Muscle layer of duodenum (tissue), 2 donors: ENCODE measurements at regions not wholly inside any gene's neighbourhood (a gene's known extent, or its start where the extent isn't known, plus 50 kb on each side); places are given as distances from the start of the nearest gene placed in this dataset.
"Not testable (repeated sequence)": the region's sequence is repeated elsewhere in the genome, so short reads cannot be mapped to it uniquely, and the experiment has no call there.

ENCODE experiments used
- H3K27ac ChIP-seq: one replicate; pipeline ENCODE4 v1.7.0; 2013; ENCODE audit warnings: mild to moderate bottlenecking, low read length
- H3K27me3 ChIP-seq: one replicate; pipeline ENCODE4 v1.7.0; 2013; ENCODE audit warnings: low read depth, mild to moderate bottlenecking, control low read depth, low read length
- H3K36me3 ChIP-seq, 2 donors: one replicate each; pipeline ENCODE4 v1.7.0; 2013; ENCODE audit warnings: low read length in 2 of 2, control low read depth in 1 of 2, mild to moderate bottlenecking in 1 of 2; ENCODE audit not compliant: insufficient read depth in 2 of 2, control insufficient read depth in 1 of 2
- H3K4me1 ChIP-seq, 2 donors: one replicate each; pipeline ENCODE4 v1.7.0; 2013; ENCODE audit warnings: low read length in 2 of 2, mild to moderate bottlenecking in 2 of 2, control low read depth in 1 of 2, moderate library complexity in 1 of 2; ENCODE audit not compliant: insufficient read depth in 2 of 2, control insufficient read depth in 1 of 2
- H3K4me3 ChIP-seq, 2 donors: one replicate each; pipeline ENCODE4 v1.7.0; 2013; ENCODE audit warnings: low read length in 2 of 2, low read depth in 1 of 2, mild to moderate bottlenecking in 1 of 2
- H3K9me3 ChIP-seq, 2 donors: one replicate each; pipeline ENCODE4 v1.7.0; 2013; ENCODE audit warnings: low read length in 2 of 2, control low read depth in 1 of 2, mild to moderate bottlenecking in 1 of 2; ENCODE audit not compliant: control insufficient read depth in 1 of 2
- donor health status: healthy.

- not testable (repeated sequence) for H3K27ac ChIP-seq, H3K27me3 ChIP-seq, H3K4me3 ChIP-seq, H3K9me3 ChIP-seq, H3K4me1 ChIP-seq, H3K36me3 ChIP-seq
Measured at GRCh38 chr7:91405873-91406272, 141.6 kb downstream of the FZD1 start.

- Histone ChIP-seq H3K9me3 (peaks cover 0 to 1% of the 10 kb centered on the region in 2 donors), H3K36me3 (no peaks in the 10 kb centered on the region), H3K4me1 (no peaks in the 10 kb centered on the region), H3K27ac (no peak overlapping the region), H3K4me3 (no peak overlapping the region), H3K27me3 (no peaks in the 10 kb centered on the region)
Measured at GRCh38 chr7:91407942-91408341, 143.7 kb downstream of the FZD1 start.

GRCh38 chr7:91408388-91409154 is 144.3 kb downstream of the FZD1 start:
- H3K27ac ChIP-seq, result no peak overlapping the region
- H3K9me3 ChIP-seq, result no peaks in the 10 kb centered on the region
- no peak overlapping the region for H3K4me3 ChIP-seq
- H3K27me3 ChIP-seq, result no peaks in the 10 kb centered on the region
- H3K4me1 ChIP-seq, result no peaks in the 10 kb centered on the region
- H3K36me3 ChIP-seq, result no peaks in the 10 kb centered on the region

GRCh38 chr7:91411060-91411459 is 146.8 kb downstream of the FZD1 start:
- H3K4me3 ChIP-seq, result no peak overlapping the region
- H3K36me3 ChIP-seq, result no peaks in the 10 kb centered on the region
- H3K27me3 ChIP-seq, result no peaks in the 10 kb centered on the region
- H3K4me1 ChIP-seq, result no peaks in the 10 kb centered on the region
- H3K9me3 ChIP-seq, result no peaks in the 10 kb centered on the region
- H3K27ac ChIP-seq, result no peak overlapping the region

GRCh38 chr7:91412298-91412697 is 148.1 kb downstream of the FZD1 start:
- no peaks in the 10 kb centered on the region for H3K9me3 ChIP-seq
- no peaks in the 10 kb centered on the region for H3K36me3 ChIP-seq
- no peaks in the 10 kb centered on the region for H3K4me1 ChIP-seq
- no peak overlapping the region for H3K4me3 ChIP-seq
- no peaks in the 10 kb centered on the region for H3K27me3 ChIP-seq
- no peak overlapping the region for H3K27ac ChIP-seq

GRCh38 chr7:91414734-91415133 is 150.5 kb downstream of the FZD1 start:
- H3K27me3 ChIP-seq, result no peaks in the 10 kb centered on the region
- H3K4me1 ChIP-seq, result no peaks in the 10 kb centered on the region
- H3K27ac ChIP-seq, result no peak overlapping the region
- H3K36me3 ChIP-seq, result no peaks in the 10 kb centered on the region
- H3K9me3 ChIP-seq, result no peaks in the 10 kb centered on the region
- H3K4me3 ChIP-seq, result no peak overlapping the region

DNA sequence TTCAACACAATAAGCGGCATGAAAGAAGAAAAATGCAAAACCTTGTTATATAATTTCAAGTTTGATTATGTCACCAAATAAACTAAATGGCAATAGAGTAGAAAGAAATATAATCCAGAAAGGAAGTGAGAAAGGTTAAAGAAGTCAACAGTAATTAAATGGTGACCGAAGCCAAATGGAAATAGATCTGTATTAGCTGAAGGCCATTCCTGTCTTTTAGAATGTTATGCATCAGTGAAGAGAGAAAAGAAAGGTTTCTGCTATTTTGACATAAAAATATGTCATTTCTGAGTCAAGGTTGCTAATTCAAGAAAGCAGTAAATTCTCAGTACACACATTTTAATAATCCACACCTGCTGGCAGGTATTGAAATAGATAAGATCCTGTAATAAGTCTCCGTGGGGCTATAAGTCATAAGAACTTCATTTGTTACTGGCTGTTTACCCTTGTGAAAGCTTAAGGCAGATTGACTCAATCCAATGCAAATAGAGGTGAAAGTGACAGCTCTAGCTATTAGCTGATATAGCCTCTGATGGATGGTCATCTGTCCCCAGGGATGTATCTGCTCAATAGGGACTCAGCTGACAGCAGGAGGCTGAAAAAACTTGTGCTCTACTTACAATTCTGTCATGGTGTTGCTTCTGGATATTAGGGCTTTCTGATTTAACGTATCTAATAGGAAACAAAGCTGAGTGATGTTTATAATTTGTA is 152.1 kb downstream of the FZD1 start:
- no peaks in the 10 kb centered on the region for H3K36me3 ChIP-seq
- no peaks in the 10 kb centered on the region for H3K9me3 ChIP-seq
- H3K4me3 ChIP-seq, result no peak overlapping the region
- H3K27me3 ChIP-seq, result no peaks in the 10 kb centered on the region
- H3K27ac ChIP-seq, result no peak overlapping the region
- H3K4me1 ChIP-seq, result no peaks in the 10 kb centered on the region

DNA sequence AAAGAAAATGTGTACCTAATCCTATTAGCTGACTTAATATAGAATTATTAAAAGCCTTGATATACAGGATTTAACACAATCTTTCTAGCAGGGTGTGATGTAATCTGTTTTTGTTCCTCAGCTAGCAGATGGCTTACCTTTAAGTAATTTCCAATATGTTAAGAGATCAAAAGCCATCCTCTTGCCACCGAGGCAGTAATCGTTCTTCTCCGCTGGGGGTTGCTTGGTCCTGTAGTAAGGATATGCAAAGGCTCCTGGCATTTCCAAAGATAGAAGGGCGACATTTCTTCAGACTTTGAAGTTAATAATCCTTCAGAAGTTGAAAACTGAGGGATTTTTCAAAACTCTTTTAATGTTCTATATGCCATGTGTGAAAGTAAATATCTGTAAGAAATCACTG is 156.4 kb downstream of the FZD1 start:
- Histone ChIP-seq H3K27ac (no peak overlapping the region), H3K36me3 (no peaks in the 10 kb centered on the region), H3K4me3 (no peak overlapping the region), H3K27me3 (no peaks in the 10 kb centered on the region), H3K9me3 (no peaks in the 10 kb centered on the region), H3K4me1 (no peaks in the 10 kb centered on the region)

DNA sequence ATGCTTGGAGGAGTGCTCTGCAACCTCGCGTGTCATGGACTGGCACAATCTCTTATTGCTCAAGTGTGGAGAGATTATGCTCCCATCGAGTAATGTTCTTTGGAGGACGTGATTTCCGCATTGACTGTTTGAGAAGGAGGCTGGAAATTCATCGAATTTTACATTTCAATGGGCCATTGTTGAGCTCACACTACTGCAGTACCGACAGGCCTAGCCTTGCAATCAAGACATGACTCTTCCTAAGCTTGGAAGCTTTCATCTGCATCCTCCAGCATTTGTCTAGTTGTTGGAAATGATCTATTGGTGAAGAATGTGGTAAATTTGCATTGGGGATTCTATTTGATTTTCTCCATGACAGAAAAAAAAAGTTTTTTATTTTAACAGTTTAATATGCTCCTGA is 156.8 kb downstream of the FZD1 start:
- no peak overlapping the region for H3K4me3 ChIP-seq
- no peaks in the 10 kb centered on the region for H3K36me3 ChIP-seq
- H3K27me3 ChIP-seq, result no peaks in the 10 kb centered on the region
- no peaks in the 10 kb centered on the region for H3K4me1 ChIP-seq
- H3K27ac ChIP-seq, result no peak overlapping the region
- no peaks in the 10 kb centered on the region for H3K9me3 ChIP-seq

- Histone ChIP-seq H3K4me3 (no peak overlapping the region), H3K27me3 (no peaks in the 10 kb centered on the region), H3K9me3 (no peaks in the 10 kb centered on the region), H3K27ac (no peak overlapping the region), H3K36me3 (no peaks in the 10 kb centered on the region), H3K4me1 (no peaks in the 10 kb centered on the region)
Measured at GRCh38 chr7:91424371-91424770, 160.1 kb downstream of the FZD1 start.

DNA sequence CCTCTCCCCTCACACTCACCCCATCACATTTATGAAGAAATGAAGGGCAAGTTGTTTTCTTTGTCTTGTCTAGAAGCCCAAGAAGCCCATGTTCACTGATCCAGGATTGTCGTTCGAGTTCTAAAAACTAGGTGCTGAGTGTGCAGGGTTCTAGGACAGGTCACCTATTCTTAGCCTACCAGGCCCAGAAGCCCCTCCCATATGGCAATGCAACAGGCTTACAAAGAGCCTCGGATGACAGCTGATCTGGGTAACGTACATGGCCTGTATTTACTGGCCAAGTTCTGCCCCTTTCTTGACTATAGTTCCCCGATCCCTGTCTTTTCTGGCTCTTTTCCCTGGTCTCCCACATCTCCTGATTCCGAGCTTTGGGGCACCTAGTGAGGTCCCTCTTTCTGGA is 160.9 kb downstream of the FZD1 start:
- Histone ChIP-seq H3K27me3 (no peaks in the 10 kb centered on the region), H3K4me3 (no peak overlapping the region), H3K9me3 (no peaks in the 10 kb centered on the region), H3K4me1 (no peaks in the 10 kb centered on the region), H3K36me3 (no peaks in the 10 kb centered on the region), H3K27ac (no peak overlapping the region)

DNA sequence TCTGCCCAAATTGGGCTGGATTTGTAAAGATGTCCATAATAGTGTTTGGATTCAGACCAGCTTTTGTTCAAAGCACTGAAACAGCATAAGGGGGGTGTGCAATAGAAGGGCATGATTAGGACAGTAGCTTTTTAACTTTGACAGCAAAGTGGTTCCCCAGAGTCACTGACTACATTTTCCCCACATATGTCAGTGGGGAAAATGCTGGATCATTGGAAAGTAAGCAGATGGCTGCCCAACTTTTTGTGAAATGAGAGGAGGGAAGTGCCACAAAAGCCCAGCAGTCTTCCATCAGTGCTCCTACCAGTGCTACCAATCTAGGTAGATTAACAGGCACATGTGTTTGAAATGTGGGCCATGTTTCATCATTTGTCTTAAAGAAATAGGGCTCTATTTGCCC is 162.8 kb downstream of the FZD1 start:
- Histone ChIP-seq H3K36me3 (no peaks in the 10 kb centered on the region), H3K27me3 (no peaks in the 10 kb centered on the region), H3K4me3 (no peak overlapping the region)

More for the DNA sequence above, 162.8 kb downstream of the FZD1 start:
- Histone ChIP-seq H3K9me3 (no peaks in the 10 kb centered on the region), H3K4me1 (no peaks in the 10 kb centered on the region), H3K27ac (no peak overlapping the region)
